ENCODE measurements at regions not wholly inside any gene's neighbourhood (a gene's known extent, or its start where the extent isn't known, plus 50 kb on each side); places are given as distances from the start of the nearest gene placed in this dataset.

DNA sequence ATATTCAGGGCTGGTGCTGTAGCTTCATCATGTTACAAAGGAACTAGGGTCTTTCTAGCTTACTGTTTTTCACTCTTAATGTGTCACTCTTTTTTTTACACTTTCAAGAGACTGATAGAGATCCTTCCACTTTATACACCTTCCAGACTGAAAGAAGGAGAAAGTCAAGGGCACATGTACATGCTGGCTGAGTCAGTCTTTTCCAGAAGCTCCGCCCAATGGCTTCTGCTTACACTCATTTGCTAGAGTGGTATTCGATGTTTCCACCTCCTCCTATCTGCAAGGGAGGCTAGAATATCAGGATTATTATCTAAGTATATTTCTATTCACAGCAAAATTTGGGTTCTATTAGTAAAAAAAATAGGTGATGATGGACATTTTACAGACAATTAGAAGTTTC, 325.8 kb upstream of the OR4E1 start:
- POLR2A ChIA-PET, result no interaction called here
- Histone ChIP-seq H3K9me3 (ENCODE audit: control insufficient read depth in 1 of 2, insufficient read depth in 1 of 2, low read depth in 1 of 2, low read length in 2 of 2) (no peaks in the 10 kb centered on the region), H3K9ac (ENCODE audit: low read length) (no peak overlapping the region), H3K27ac (ENCODE audit: low read depth, low read length) (no peak overlapping the region), H3K79me2 (ENCODE audit: insufficient read depth, low read length) (no peaks in the 10 kb centered on the region), H4K20me1 (ENCODE audit: insufficient read depth) (no peaks in the 10 kb centered on the region), H3K4me3 (replicated peaks in 1 of 2; ENCODE audit: low read depth in 1 of 2, low read length in 2 of 2) (no peak overlapping the region), H3K36me3 (ENCODE audit: control insufficient read depth in 1 of 2, insufficient read depth in 2 of 2, low read length in 2 of 2) (no peaks in the 10 kb centered on the region), H3K4me2 (ENCODE audit: low read length) (no peak overlapping the region), H3K4me1 (ENCODE audit: control insufficient read depth in 1 of 2, insufficient read depth in 2 of 2, low read length in 2 of 2) (no peaks in the 10 kb centered on the region), H2AFZ (ENCODE audit: low read depth, low read length, poor library complexity, severe bottlenecking) (no peak overlapping the region), H3K9me2 (ENCODE audit: insufficient read depth) (no peaks in the 10 kb centered on the region), H3K27me3 (ENCODE audit: insufficient read depth, low read length) (no peaks in the 10 kb centered on the region)
- BruUV-seq (replicated peaks), result no TSS peak
- TF ChIP-seq, protein P1, sequence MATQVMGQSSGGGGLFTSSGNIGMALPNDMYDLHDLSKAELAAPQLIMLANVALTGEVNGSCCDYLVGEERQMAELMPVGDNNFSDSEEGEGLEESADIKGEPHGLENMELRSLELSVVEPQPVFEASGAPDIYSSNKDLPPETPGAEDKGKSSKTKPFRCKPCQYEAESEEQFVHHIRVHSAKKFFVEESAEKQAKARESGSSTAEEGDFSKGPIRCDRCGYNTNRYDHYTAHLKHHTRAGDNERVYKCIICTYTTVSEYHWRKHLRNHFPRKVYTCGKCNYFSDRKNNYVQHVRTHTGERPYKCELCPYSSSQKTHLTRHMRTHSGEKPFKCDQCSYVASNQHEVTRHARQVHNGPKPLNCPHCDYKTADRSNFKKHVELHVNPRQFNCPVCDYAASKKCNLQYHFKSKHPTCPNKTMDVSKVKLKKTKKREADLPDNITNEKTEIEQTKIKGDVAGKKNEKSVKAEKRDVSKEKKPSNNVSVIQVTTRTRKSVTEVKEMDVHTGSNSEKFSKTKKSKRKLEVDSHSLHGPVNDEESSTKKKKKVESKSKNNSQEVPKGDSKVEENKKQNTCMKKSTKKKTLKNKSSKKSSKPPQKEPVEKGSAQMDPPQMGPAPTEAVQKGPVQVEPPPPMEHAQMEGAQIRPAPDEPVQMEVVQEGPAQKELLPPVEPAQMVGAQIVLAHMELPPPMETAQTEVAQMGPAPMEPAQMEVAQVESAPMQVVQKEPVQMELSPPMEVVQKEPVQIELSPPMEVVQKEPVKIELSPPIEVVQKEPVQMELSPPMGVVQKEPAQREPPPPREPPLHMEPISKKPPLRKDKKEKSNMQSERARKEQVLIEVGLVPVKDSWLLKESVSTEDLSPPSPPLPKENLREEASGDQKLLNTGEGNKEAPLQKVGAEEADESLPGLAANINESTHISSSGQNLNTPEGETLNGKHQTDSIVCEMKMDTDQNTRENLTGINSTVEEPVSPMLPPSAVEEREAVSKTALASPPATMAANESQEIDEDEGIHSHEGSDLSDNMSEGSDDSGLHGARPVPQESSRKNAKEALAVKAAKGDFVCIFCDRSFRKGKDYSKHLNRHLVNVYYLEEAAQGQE (IDR thresholded peaks at IDR 0.05; ENCODE audit: low read depth), result no peak
- TF ChIP-seq SP1 (IDR thresholded peaks at IDR 0.05; ENCODE audit: low read depth) (no peak), POLR2AphosphoS5 (IDR thresholded peaks at IDR 0.05; ENCODE audit: low read depth, low read length) (no peak), CEBPB (IDR thresholded peaks at IDR 0.05; ENCODE audit: low read depth) (no peak), YY1 (IDR thresholded peaks at IDR 0.05; ENCODE audit: extremely low read depth, insufficient replicate concordance, low read depth, low read length) (no peak), SRF (IDR thresholded peaks at IDR 0.05; ENCODE audit: low read depth) (no peak), JUND (IDR thresholded peaks at IDR 0.05) (no peak), ZNF274 (IDR thresholded peaks at IDR 0.05; ENCODE audit: low read depth, low read length) (no peak)
- TF ChIP-seq, protein P2, sequence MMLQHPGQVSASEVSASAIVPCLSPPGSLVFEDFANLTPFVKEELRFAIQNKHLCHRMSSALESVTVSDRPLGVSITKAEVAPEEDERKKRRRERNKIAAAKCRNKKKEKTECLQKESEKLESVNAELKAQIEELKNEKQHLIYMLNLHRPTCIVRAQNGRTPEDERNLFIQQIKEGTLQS (IDR thresholded peaks at IDR 0.05), result no peak
- TF ChIP-seq, protein P3, sequence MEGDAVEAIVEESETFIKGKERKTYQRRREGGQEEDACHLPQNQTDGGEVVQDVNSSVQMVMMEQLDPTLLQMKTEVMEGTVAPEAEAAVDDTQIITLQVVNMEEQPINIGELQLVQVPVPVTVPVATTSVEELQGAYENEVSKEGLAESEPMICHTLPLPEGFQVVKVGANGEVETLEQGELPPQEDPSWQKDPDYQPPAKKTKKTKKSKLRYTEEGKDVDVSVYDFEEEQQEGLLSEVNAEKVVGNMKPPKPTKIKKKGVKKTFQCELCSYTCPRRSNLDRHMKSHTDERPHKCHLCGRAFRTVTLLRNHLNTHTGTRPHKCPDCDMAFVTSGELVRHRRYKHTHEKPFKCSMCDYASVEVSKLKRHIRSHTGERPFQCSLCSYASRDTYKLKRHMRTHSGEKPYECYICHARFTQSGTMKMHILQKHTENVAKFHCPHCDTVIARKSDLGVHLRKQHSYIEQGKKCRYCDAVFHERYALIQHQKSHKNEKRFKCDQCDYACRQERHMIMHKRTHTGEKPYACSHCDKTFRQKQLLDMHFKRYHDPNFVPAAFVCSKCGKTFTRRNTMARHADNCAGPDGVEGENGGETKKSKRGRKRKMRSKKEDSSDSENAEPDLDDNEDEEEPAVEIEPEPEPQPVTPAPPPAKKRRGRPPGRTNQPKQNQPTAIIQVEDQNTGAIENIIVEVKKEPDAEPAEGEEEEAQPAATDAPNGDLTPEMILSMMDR (IDR thresholded peaks at IDR 0.05 in 2 of 3, conservative IDR thresholded peaks at IDR 0.05 in 1 of 3; ENCODE audit: borderline replicate concordance in 1 of 3, insufficient read depth in 1 of 3, low read depth in 2 of 3, low read length in 2 of 3), result no peak
- DNase-seq (ENCODE audit: low read depth, low spot score) (no peak), ATAC-seq (no peak)
- intact Hi-C loops (cut with micrococcal nuclease), result no loop called here
- CTCF ChIA-PET, result interaction anchor here (0.7 to 2.7 kb wide), 9 partner anchors 9 to 101 kb away, joined by 3 to 16 read pairs (median 4); no protein-coding TSS in a partner anchor
- RAD21 ChIA-PET (ENCODE audit: low non-redundant PET in 1 of 2, low total read pairs in 2 of 2, uncharacterized antibody in 2 of 2, unreplicated experiment in 2 of 2), result no interaction called here
